ENCODE measurements at regions not wholly inside any gene's neighbourhood (a gene's known extent, or its start where the extent isn't known, plus 50 kb on each side); places are given as distances from the start of the nearest gene placed in this dataset.

GRCh38 chr2:106638580-106638979, 151.4 kb downstream of the CD8B2 start:
- CTCF ChIA-PET = interaction anchor here (0.6 to 1.7 kb wide), 9 partner anchors 9 to 1556 kb away, joined by 3 to 6 read pairs (median 4); no protein-coding TSS in a partner anchor
- no peak for DNase-seq (ENCODE audit: low read depth, low spot score)
- TF ChIP-seq, protein P1, sequence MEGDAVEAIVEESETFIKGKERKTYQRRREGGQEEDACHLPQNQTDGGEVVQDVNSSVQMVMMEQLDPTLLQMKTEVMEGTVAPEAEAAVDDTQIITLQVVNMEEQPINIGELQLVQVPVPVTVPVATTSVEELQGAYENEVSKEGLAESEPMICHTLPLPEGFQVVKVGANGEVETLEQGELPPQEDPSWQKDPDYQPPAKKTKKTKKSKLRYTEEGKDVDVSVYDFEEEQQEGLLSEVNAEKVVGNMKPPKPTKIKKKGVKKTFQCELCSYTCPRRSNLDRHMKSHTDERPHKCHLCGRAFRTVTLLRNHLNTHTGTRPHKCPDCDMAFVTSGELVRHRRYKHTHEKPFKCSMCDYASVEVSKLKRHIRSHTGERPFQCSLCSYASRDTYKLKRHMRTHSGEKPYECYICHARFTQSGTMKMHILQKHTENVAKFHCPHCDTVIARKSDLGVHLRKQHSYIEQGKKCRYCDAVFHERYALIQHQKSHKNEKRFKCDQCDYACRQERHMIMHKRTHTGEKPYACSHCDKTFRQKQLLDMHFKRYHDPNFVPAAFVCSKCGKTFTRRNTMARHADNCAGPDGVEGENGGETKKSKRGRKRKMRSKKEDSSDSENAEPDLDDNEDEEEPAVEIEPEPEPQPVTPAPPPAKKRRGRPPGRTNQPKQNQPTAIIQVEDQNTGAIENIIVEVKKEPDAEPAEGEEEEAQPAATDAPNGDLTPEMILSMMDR (IDR thresholded peaks at IDR 0.05; ENCODE audit: insufficient read depth, low read length, missing control alignments) = no peak
- no peak overlapping the region for H3K4me3 ChIP-seq (ENCODE audit: low read depth, low read length)
- POLR2A ChIA-PET = no interaction called here

DNA sequence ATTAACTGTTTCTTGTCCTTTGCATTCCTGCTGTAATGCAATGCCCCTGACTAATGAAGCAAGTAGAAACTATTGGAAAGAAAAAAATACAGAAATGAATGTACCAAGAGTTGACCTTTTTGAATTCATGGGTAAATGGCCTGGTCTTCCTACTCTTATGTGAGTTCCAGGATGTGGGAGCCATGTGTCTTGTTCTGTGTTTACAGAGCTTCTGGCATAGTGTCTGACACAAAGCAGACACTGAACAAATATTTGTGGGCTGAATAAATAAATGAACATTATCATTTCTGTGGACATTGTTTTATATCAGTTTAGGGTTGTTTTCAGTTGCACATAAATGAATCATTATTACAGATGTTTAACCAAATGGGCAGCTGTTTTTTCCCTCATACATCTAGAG, 155.5 kb downstream of the CD8B2 start:
- no peak for DNase-seq (ENCODE audit: low read depth, low spot score)
- ChIA-PET CTCF (no interaction called here), POLR2A (no interaction called here)
- TF ChIP-seq, protein P1 (IDR thresholded peaks at IDR 0.05; ENCODE audit: insufficient read depth, low read length, missing control alignments) = no peak
- H3K4me3 ChIP-seq (ENCODE audit: low read depth, low read length) = no peak overlapping the region

- DNase-seq (ENCODE audit: low read depth, low spot score) = no peak
- no peak overlapping the region for H3K4me3 ChIP-seq (ENCODE audit: low read depth, low read length)
- ChIA-PET POLR2A (no interaction called here), CTCF (no interaction called here)
- TF ChIP-seq, protein P1 (IDR thresholded peaks at IDR 0.05; ENCODE audit: insufficient read depth, low read length, missing control alignments) = no peak
Measured at GRCh38 chr2:106644623-106645022, 157.5 kb downstream of the CD8B2 start.

- TF ChIP-seq, protein P1 (IDR thresholded peaks at IDR 0.05; ENCODE audit: insufficient read depth, low read length, missing control alignments) = no peak
- POLR2A ChIA-PET = no interaction called here
- CTCF ChIA-PET = no interaction called here
- DNase-seq (ENCODE audit: low read depth, low spot score) = no peak
- no peak overlapping the region for H3K4me3 ChIP-seq (ENCODE audit: low read depth, low read length)
Measured at GRCh38 chr2:106646605-106647004, 159.4 kb downstream of the CD8B2 start.

GRCh38 chr2:106649306-106649705, 162.1 kb downstream of the CD8B2 start:
- CTCF ChIA-PET = no interaction called here
- H3K4me3 ChIP-seq (ENCODE audit: low read depth, low read length) = no peak overlapping the region
- TF ChIP-seq, protein P1 (IDR thresholded peaks at IDR 0.05; ENCODE audit: insufficient read depth, low read length, missing control alignments) = no peak
- DNase-seq (ENCODE audit: low read depth, low spot score) = no peak
- POLR2A ChIA-PET = no interaction called here

DNA sequence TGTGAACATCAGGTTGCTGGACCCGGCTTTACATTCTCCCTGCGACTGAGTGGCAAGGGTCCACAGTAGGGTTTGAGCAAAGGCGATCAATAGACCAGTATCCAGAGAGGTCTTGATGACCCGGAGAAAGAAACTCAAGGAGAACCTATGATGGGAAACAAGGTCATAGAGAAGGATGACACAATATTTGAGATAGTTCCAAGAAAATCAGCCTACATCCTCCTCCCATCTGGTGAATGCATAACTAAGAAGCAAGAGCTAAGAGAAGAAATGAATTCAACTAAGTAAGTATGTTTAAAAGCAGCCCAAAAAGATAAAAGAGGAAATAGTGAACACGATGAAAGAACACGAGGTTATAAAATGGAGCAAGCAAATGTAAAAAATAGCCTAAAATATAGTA, 166.3 kb downstream of the CD8B2 start:
- CTCF ChIA-PET = no interaction called here

More for the DNA sequence above, 166.3 kb downstream of the CD8B2 start:
- no peak overlapping the region for H3K4me3 ChIP-seq (ENCODE audit: low read depth, low read length)
- DNase-seq (ENCODE audit: low read depth, low spot score) = no peak
- POLR2A ChIA-PET = no interaction called here
- TF ChIP-seq, protein P1 (IDR thresholded peaks at IDR 0.05; ENCODE audit: insufficient read depth, low read length, missing control alignments) = no peak
